OCI-LY1 (cell line): ENCODE measurements at regions not wholly inside any gene's neighbourhood (a gene's known extent, or its start where the extent isn't known, plus 50 kb on each side); places are given as distances from the start of the nearest gene placed in this dataset.

Experiments
- H2AFZ ChIP-seq: fragments of 200-600 bp; sonication (generic), shearing (Covaris generic); 2 replicates; pipeline ENCODE4 v1.6.0; 2014; ENCODE audit warnings: antibody characterized with exemption, mild to moderate bottlenecking, low read length
- H3F3A ChIP-seq: fragments of 200-600 bp; sonication (generic), shearing (Covaris generic); 2 replicates; pipeline ENCODE4 v1.6.0; 2014; ENCODE audit warnings: mild to moderate bottlenecking, antibody characterized with exemption, low read length, moderate library complexity; ENCODE audit not compliant: insufficient read depth
- H3K27ac ChIP-seq: fragments of 200-600 bp; sonication (generic); 2 replicates; pipeline ENCODE4 v1.5.1; 2014; ENCODE audit warnings: low read length, mixed run types, mild to moderate bottlenecking, low read depth; ENCODE audit not compliant: poor library complexity, severe bottlenecking
- H3K27me3 ChIP-seq: fragments of 200-600 bp; sonication (generic); 2 replicates; pipeline ENCODE4 v1.6.0; 2014; ENCODE audit warnings: antibody characterized with exemption, mild to moderate bottlenecking, low read length, moderate library complexity; ENCODE audit not compliant: insufficient read depth
- H3K36me3 ChIP-seq: fragments of 200-600 bp; sonication (generic); 2 replicates; pipeline ENCODE4 v1.6.1; 2014; ENCODE audit warnings: mild to moderate bottlenecking, antibody characterized with exemption, low read length, moderate library complexity, mixed read lengths; ENCODE audit not compliant: insufficient read depth
- H3K4me1 ChIP-seq: fragments of 200-600 bp; sonication (generic); 2 replicates; pipeline ENCODE4 v1.5.1; 2014; ENCODE audit warnings: mild to moderate bottlenecking, low read length, moderate library complexity; ENCODE audit not compliant: insufficient read depth, severe bottlenecking
- H3K4me2 ChIP-seq: fragments of 200-600 bp; sonication (generic), shearing (Covaris generic); 2 replicates; pipeline ENCODE4 v1.6.1; 2014; ENCODE audit warnings: low read length
- H3K4me3 ChIP-seq: fragments of 200-600 bp; sonication (generic); 2 replicates; pipeline ENCODE4 v1.5.1; 2014; ENCODE audit warnings: low read length, low read depth, mild to moderate bottlenecking, mixed read lengths; ENCODE audit not compliant: poor library complexity, severe bottlenecking
- H3K79me2 ChIP-seq: fragments of 200-600 bp; shearing (Covaris generic); 2 replicates; pipeline ENCODE4 v1.6.1; 2016; ENCODE audit warnings: mixed run types, low read length, mixed read lengths; ENCODE audit not compliant: insufficient read depth
- H3K9ac ChIP-seq: fragments of 200-600 bp; sonication (generic), shearing (Covaris generic); 2 replicates; pipeline ENCODE4 v1.6.1; 2014; ENCODE audit warnings: mild to moderate bottlenecking, low read length, mixed read lengths
- H3K9me2 ChIP-seq: fragments of 200-600 bp; sonication (generic), shearing (Covaris generic); 2 replicates; pipeline ENCODE4 v1.6.1; 2014; ENCODE audit warnings: low read depth, mild to moderate bottlenecking, low read length, mixed read lengths
- H3K9me3 ChIP-seq: fragments of 200-600 bp; shearing (Covaris generic); 2 replicates; pipeline ENCODE4 v1.6.1; 2014; ENCODE audit warnings: low read length, mixed read lengths
- H4K20me1 ChIP-seq: fragments of 200-600 bp; sonication (generic), shearing (Covaris generic); 2 replicates; pipeline ENCODE4 v1.6.0; 2016; ENCODE audit warnings: mild to moderate bottlenecking, low read length; ENCODE audit not compliant: insufficient read depth
- CTCF ChIP-seq: fragments of 200-600 bp; sonication (generic), shearing (Covaris generic); IDR thresholded peaks from 2 replicates; pipeline ENCODE4 v1.5.1; 2017; ENCODE audit warnings: mild to moderate bottlenecking, antibody characterized with exemption, low read length, moderate library complexity, mixed read lengths
- EZH2 ChIP-seq: fragments of 200-600 bp; sonication (generic), shearing (Covaris generic); IDR thresholded peaks from 2 replicates; pipeline ENCODE4 v1.8.0; 2017; ENCODE audit warnings: borderline replicate concordance, mixed run types, mild to moderate bottlenecking, antibody characterized with exemption, low read length, moderate library complexity, mixed read lengths

GRCh38 chr3:40972350-40972749, 227.0 kb upstream of the CTNNB1 start:
- H4K20me1 ChIP-seq = no peaks in the 10 kb centered on the region
- no peaks in the 10 kb centered on the region for H3K9me3 ChIP-seq
- H3F3A ChIP-seq = no peaks in the 10 kb centered on the region
- H3K79me2 ChIP-seq = no peaks in the 10 kb centered on the region
- no peak for TF ChIP-seq EZH2
- no peak for TF ChIP-seq CTCF
- no peaks in the 10 kb centered on the region for H3K36me3 ChIP-seq
- H3K9ac ChIP-seq = peak overlapping the region; percentile 44; the same call in 1 of the 2 replicates
- peak overlapping the region; percentile 54 for H3K4me2 ChIP-seq
- peak overlapping the region; percentile 94 for H3K27ac ChIP-seq
- H3K27me3 ChIP-seq = no peaks in the 10 kb centered on the region
- peaks cover 64% of the 10 kb centered on the region for H3K4me1 ChIP-seq
- H2AFZ ChIP-seq = peak overlapping the region; percentile 42; the same call in 1 of the 2 replicates
- no peaks in the 10 kb centered on the region for H3K9me2 ChIP-seq
- peak overlapping the region; percentile 39 for H3K4me3 ChIP-seq

GRCh38 chr3:40973141-40973540, 226.2 kb upstream of the CTNNB1 start:
- TF ChIP-seq EZH2 = no peak
- no peaks in the 10 kb centered on the region for H3K27me3 ChIP-seq
- peak overlapping the region; percentile 13; the same call in 1 of the 2 replicates for H3K4me2 ChIP-seq
- no peaks in the 10 kb centered on the region for H3K9me2 ChIP-seq
- no peak overlapping the region for H3K4me3 ChIP-seq
- peak overlapping the region; percentile 94 for H3K27ac ChIP-seq
- peaks cover 64% of the 10 kb centered on the region for H3K4me1 ChIP-seq
- peak overlapping the region; percentile 42; the same call in 1 of the 2 replicates for H2AFZ ChIP-seq
- no peaks in the 10 kb centered on the region for H3K9me3 ChIP-seq
- no peaks in the 10 kb centered on the region for H3K79me2 ChIP-seq
- no peaks in the 10 kb centered on the region for H3K36me3 ChIP-seq
- no peaks in the 10 kb centered on the region for H4K20me1 ChIP-seq
- H3K9ac ChIP-seq = peak overlapping the region; percentile 44; the same call in 1 of the 2 replicates
- no peaks in the 10 kb centered on the region for H3F3A ChIP-seq

- Histone ChIP-seq H3K4me1 (peaks cover 38% of the 10 kb centered on the region), H3K27ac (no peak overlapping the region), H3K4me2 (no peak overlapping the region), H3K27me3 (no peaks in the 10 kb centered on the region), H3K79me2 (no peaks in the 10 kb centered on the region), H3K9me2 (no peaks in the 10 kb centered on the region), H3K9me3 (no peaks in the 10 kb centered on the region), H3K4me3 (no peak overlapping the region), H3F3A (no peaks in the 10 kb centered on the region), H3K9ac (no peak overlapping the region), H2AFZ (no peak overlapping the region), H4K20me1 (no peaks in the 10 kb centered on the region), H3K36me3 (no peaks in the 10 kb centered on the region)
- TF ChIP-seq EZH2 = no peak
- TF ChIP-seq CTCF = no peak
Observed at GRCh38 chr3:40975711-40976121, 223.6 kb upstream of the CTNNB1 start.

- H3K9me2 ChIP-seq = no peaks in the 10 kb centered on the region
- no peak for TF ChIP-seq EZH2
- no peak for TF ChIP-seq CTCF
- no peak overlapping the region for H3K4me2 ChIP-seq
- no peak overlapping the region for H3K27ac ChIP-seq
- H2AFZ ChIP-seq = no peak overlapping the region
- H3K79me2 ChIP-seq = no peaks in the 10 kb centered on the region
- no peak overlapping the region for H3K9ac ChIP-seq
- peaks cover 33% of the 10 kb centered on the region for H3K4me1 ChIP-seq
- H3K4me3 ChIP-seq = no peak overlapping the region
- no peaks in the 10 kb centered on the region for H3K36me3 ChIP-seq
- no peaks in the 10 kb centered on the region for H3K9me3 ChIP-seq
- no peaks in the 10 kb centered on the region for H4K20me1 ChIP-seq
- no peaks in the 10 kb centered on the region for H3F3A ChIP-seq
- H3K27me3 ChIP-seq = no peaks in the 10 kb centered on the region
Observed at GRCh38 chr3:40976241-40976640, 223.1 kb upstream of the CTNNB1 start.
